H9 (cell line): ENCODE measurements at regions not wholly inside any gene's neighbourhood (a gene's known extent, or its start where the extent isn't known, plus 50 kb on each side); places are given as distances from the start of the nearest gene placed in this dataset.

Experiments used
- DNase-seq: peaks from one replicate; pipeline ENCODE4 v3.0.0-alpha.2; 2017
- H2AFZ ChIP-seq: one replicate; pipeline ENCODE4 v1.6.1; 2013; ENCODE audit warnings: mild to moderate bottlenecking, low read length, control low read depth, moderate library complexity
- H2AK5ac ChIP-seq: 2 replicates; pipeline ENCODE4 v1.6.1; 2013; ENCODE audit warnings: low read length, control low read depth, mixed read lengths; ENCODE audit not compliant: insufficient read length
- H2BK120ac ChIP-seq: one replicate; pipeline ENCODE4 v1.6.1; 2013; ENCODE audit warnings: low read depth, mild to moderate bottlenecking, low read length, control low read depth, inconsistent platforms; ENCODE audit not compliant: poor library complexity, severe bottlenecking
- H2BK12ac ChIP-seq: 2 replicates; pipeline ENCODE4 v1.6.1; 2013; ENCODE audit warnings: low read length, control low read depth, mixed read lengths, low read depth; ENCODE audit not compliant: insufficient read length
- H2BK15ac ChIP-seq: 2 replicates; pipeline ENCODE4 v1.6.1; 2013; ENCODE audit warnings: low read depth, low read length, control low read depth
- H2BK20ac ChIP-seq: one replicate; pipeline ENCODE4 v1.6.1; 2013; ENCODE audit warnings: low read depth, mild to moderate bottlenecking, low read length, control low read depth, inconsistent platforms; ENCODE audit not compliant: poor library complexity, severe bottlenecking
- H2BK5ac ChIP-seq: 2 replicates; pipeline ENCODE4 v1.6.1; 2013; ENCODE audit warnings: low read length, control low read depth, mixed read lengths; ENCODE audit not compliant: insufficient read length
- H3K14ac ChIP-seq: 2 replicates; pipeline ENCODE4 v1.6.1; 2013; ENCODE audit warnings: low read length, control low read depth; ENCODE audit not compliant: insufficient read depth
- H3K18ac ChIP-seq: 2 replicates; pipeline ENCODE4 v1.6.1; 2013; ENCODE audit warnings: low read depth, mild to moderate bottlenecking, mixed read lengths, low read length, control low read depth; ENCODE audit not compliant: insufficient read length
- H3K23ac ChIP-seq: 2 replicates; pipeline ENCODE4 v1.6.1; 2013; ENCODE audit warnings: low read length, control low read depth, mixed read lengths, low read depth; ENCODE audit not compliant: insufficient read length
- H3K23me2 ChIP-seq: 2 replicates; pipeline ENCODE4 v1.6.1; 2013; ENCODE audit warnings: low read depth, mild to moderate bottlenecking, mixed read lengths, low read length, control low read depth; ENCODE audit not compliant: insufficient read length, poor library complexity, severe bottlenecking
- H3K27ac ChIP-seq: 2 replicates; pipeline ENCODE4 v1.5.1; 2013; ENCODE audit warnings: low read length, control low read depth, mixed read lengths, low read depth; ENCODE audit not compliant: insufficient read length
- H3K27me3 ChIP-seq: 2 replicates; pipeline ENCODE4 v1.6.1; 2013; ENCODE audit warnings: low read length, control low read depth, inconsistent platforms; ENCODE audit not compliant: insufficient read depth
- H3K4ac ChIP-seq: 2 replicates; pipeline ENCODE4 v1.6.1; 2013; ENCODE audit warnings: low read depth, mild to moderate bottlenecking, control low read depth, inconsistent platforms, low read length, moderate library complexity
- H3K4me1 ChIP-seq: 2 replicates; pipeline ENCODE4 v1.6.1; 2013; ENCODE audit warnings: low read length, control low read depth, inconsistent platforms; ENCODE audit not compliant: insufficient read depth
- H3K4me2 ChIP-seq: 2 replicates; pipeline ENCODE4 v1.6.1; 2013; ENCODE audit warnings: low read length, control low read depth, mixed read lengths; ENCODE audit not compliant: insufficient read length, insufficient read depth
- H3K56ac ChIP-seq: 2 replicates; pipeline ENCODE4 v1.6.1; 2013; ENCODE audit warnings: low read depth, mild to moderate bottlenecking, mixed read lengths, low read length, control low read depth; ENCODE audit not compliant: insufficient read length
- H3K79me1 ChIP-seq: 2 replicates; pipeline ENCODE4 v1.6.1; 2013; ENCODE audit warnings: low read depth, mild to moderate bottlenecking, moderate library complexity, low read length, control low read depth, inconsistent platforms; ENCODE audit not compliant: insufficient read depth, poor library complexity, severe bottlenecking
- H3K79me2 ChIP-seq: 2 replicates; pipeline ENCODE4 v1.6.1; 2013; ENCODE audit warnings: low read length, control low read depth, inconsistent platforms; ENCODE audit not compliant: insufficient read depth
- H3K9ac ChIP-seq: 2 replicates; pipeline ENCODE4 v1.6.1; 2013; ENCODE audit warnings: low read length, control low read depth, mixed read lengths; ENCODE audit not compliant: insufficient read length; ENCODE audit errors: extremely low read depth
- H3K9me3 ChIP-seq: one replicate; pipeline ENCODE4 v1.6.1; 2013; ENCODE audit warnings: low read depth, low read length, inconsistent platforms; ENCODE audit not compliant: control insufficient read depth
- H3T11ph ChIP-seq: one replicate; pipeline ENCODE4 v1.6.1; 2013; ENCODE audit warnings: mild to moderate bottlenecking, low read length, control low read depth, inconsistent platforms
- H4K20me1 ChIP-seq: one replicate; pipeline ENCODE4 v1.6.1; 2013; ENCODE audit not compliant: control insufficient read depth, insufficient read length, insufficient read depth
- H4K5ac ChIP-seq: 2 replicates; pipeline ENCODE4 v1.6.1; 2013; ENCODE audit warnings: low read depth, mild to moderate bottlenecking, mixed read lengths, low read length, control low read depth; ENCODE audit not compliant: insufficient read length
- H4K8ac ChIP-seq: replicated peaks from 2 replicates; pipeline ENCODE4 v1.6.1; 2013; ENCODE audit warnings: low read length, control low read depth, mixed read lengths, low read depth; ENCODE audit not compliant: insufficient read length
- H4K91ac ChIP-seq: 2 replicates; pipeline ENCODE4 v1.6.1; 2013; ENCODE audit warnings: low read depth, mild to moderate bottlenecking, moderate library complexity, mixed read lengths, low read length, control low read depth; ENCODE audit not compliant: insufficient read length
- H3K27ac Mint-ChIP-seq, 3 experiments: 2 replicates in 2 of 3; 3 replicates in 1 of 3; pipeline ENCODE4 v1.8.0; 2020 to 2021; ENCODE audit warnings: mixed read lengths in 3 of 3, mild to moderate bottlenecking in 1 of 3, moderate library complexity in 1 of 3
- H3K27me3 Mint-ChIP-seq: 2 replicates; pipeline ENCODE4 v1.8.0; 2021; ENCODE audit warnings: low read depth, mild to moderate bottlenecking, moderate library complexity, mixed read lengths
- H3K36me3 Mint-ChIP-seq, 3 experiments: 2 replicates in 2 of 3; 3 replicates in 1 of 3; pipeline ENCODE4 v1.8.0; 2020 to 2021; ENCODE audit warnings: low read depth in 3 of 3, mixed read lengths in 3 of 3; ENCODE audit not compliant: insufficient read depth in 1 of 3
- H3K4me1 Mint-ChIP-seq, 2 experiments: 2 replicates each; pipeline ENCODE4 v1.8.0; 2020; ENCODE audit warnings: mixed read lengths in 2 of 2
- H3K4me3 Mint-ChIP-seq, 2 experiments: 2 replicates in 1 of 2; 3 replicates in 1 of 2; pipeline ENCODE4 v1.8.0; 2020 to 2021; ENCODE audit warnings: mild to moderate bottlenecking in 2 of 2, mixed read lengths in 2 of 2, moderate library complexity in 1 of 2
- H3K9me3 Mint-ChIP-seq, 2 experiments: 2 replicates in 1 of 2; 3 replicates in 1 of 2; pipeline ENCODE4 v1.8.0; 2020; ENCODE audit warnings: mild to moderate bottlenecking in 2 of 2, mixed read lengths in 2 of 2, moderate library complexity in 1 of 2
- CTCF ChIP-seq: fragments of 200-600 bp; sonication (generic); conservative IDR thresholded peaks from 3 replicates; pipeline ENCODE4 v1.8.0; 2021; ENCODE audit warnings: antibody characterized with exemption, mild to moderate bottlenecking
- WGBS: extraction: QIAGEN DNeasy Blood & Tissue Kit; methylation state at CpG from one replicate; pipeline ENCODE4 v1.1.7; 2013; ENCODE audit warnings: missing lambda C conversion rate, low lambda C conversion rate, mixed read lengths; ENCODE audit not compliant: insufficient read length; ENCODE audit errors: extremely low coverage; 5-methylcytosine and 5-hydroxymethylcytosine counted together

GRCh38 chr20:51216850-51217249, 193.9 kb upstream of the KCNG1 start:
- Mint-ChIP-seq H3K27ac (no peak overlapping the region), H3K4me3 (no peak overlapping the region), H3K27me3 (peaks cover 34% of the 10 kb centered on the region), H3K4me1 (peaks cover 27% of the 10 kb centered on the region in 2 experiments), H3K9me3 (peaks cover 25% of the 10 kb centered on the region in 2 experiments), H3K36me3 (peaks cover 7 to 14% (median 9%) of the 10 kb centered on the region in 3 experiments)
- Histone ChIP-seq H3K56ac (no peak overlapping the region), H3K79me1 (no peaks in the 10 kb centered on the region), H2BK20ac (no peak overlapping the region), H3K9ac (no peak overlapping the region), H2AFZ (no peak overlapping the region), H2AK5ac (no peak overlapping the region), H3K23ac (no peak overlapping the region), H3K18ac (no peak overlapping the region), H3K9me3 (no peaks in the 10 kb centered on the region), H2BK12ac (no peak overlapping the region), H3K27ac (no peak overlapping the region), H3K4ac (no peak overlapping the region), H4K8ac (no peak overlapping the region), H3T11ph (no peak overlapping the region), H4K91ac (no peak overlapping the region), H3K27me3 (no peaks in the 10 kb centered on the region; the same call in 1 of the 2 replicates), H3K23me2 (no peaks in the 10 kb centered on the region), H3K4me1 (0 out of 2 replicates have a peak, but pooled peaks cover 2% of the 10 kb centered on the region), H3K79me2 (no peaks in the 10 kb centered on the region), H3K14ac (no peak overlapping the region), H4K5ac (no peak overlapping the region), H3K4me2 (no peak overlapping the region), H2BK120ac (no peak overlapping the region), H4K20me1 (no peaks in the 10 kb centered on the region), H2BK15ac (no peak overlapping the region), H2BK5ac (no peak overlapping the region)
- TF ChIP-seq CTCF = no peak
- no peak for DNase-seq
- WGBS = no CpG with 5 or more reads among the region's 3 CpGs
